ENCODE measurements at regions not wholly inside any gene's neighbourhood (a gene's known extent, or its start where the extent isn't known, plus 50 kb on each side); places are given as distances from the start of the nearest gene placed in this dataset.

DNA sequence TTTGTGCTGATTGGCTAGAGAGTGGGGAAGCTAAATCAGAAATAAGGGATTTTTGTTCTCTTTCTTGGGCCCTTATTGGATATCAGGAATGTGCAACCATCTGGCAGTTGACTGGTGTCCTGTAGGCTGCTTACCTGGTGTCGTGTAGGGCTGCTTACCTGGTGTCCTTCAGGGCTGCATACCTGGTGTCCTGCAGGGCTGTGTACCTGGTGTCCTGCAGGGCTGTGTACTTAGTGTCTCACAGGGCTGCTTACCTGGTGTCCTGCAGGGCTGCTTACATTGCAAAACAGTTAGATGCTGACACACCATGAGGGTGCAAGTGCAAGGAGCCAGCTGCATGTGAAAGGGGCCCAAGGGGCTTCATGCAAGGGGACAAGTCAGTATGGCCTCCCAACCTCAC is 249.3 kb downstream of the ICE1 start:
- intact Hi-C loops (cut with DNase I) = no loop called here
- ATAC-seq (no peak), FAIRE-seq (no peak)

DNA sequence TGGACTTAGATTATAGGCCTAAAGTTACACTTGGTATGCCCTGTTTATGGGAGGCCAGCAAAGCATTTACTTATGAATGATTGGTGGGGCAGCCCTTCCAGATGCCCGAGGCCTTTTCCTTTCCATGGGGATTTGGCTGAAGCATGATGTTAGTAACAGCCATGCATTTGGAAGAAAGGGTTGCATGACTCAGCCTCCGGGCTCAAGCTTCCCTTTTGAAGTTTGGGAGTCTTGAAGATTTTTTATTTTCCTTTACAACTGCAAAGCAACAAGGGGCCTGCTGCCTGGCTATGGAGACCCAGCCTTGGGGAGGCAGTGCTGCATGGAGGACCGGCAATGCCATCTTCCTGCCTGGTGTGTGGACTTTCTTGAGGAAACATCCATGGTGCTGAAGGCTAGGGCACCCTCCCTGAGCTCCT is 244.7 kb downstream of the ICE1 start:
- ATAC-seq = no peak
- TF ChIP-seq, protein P1, sequence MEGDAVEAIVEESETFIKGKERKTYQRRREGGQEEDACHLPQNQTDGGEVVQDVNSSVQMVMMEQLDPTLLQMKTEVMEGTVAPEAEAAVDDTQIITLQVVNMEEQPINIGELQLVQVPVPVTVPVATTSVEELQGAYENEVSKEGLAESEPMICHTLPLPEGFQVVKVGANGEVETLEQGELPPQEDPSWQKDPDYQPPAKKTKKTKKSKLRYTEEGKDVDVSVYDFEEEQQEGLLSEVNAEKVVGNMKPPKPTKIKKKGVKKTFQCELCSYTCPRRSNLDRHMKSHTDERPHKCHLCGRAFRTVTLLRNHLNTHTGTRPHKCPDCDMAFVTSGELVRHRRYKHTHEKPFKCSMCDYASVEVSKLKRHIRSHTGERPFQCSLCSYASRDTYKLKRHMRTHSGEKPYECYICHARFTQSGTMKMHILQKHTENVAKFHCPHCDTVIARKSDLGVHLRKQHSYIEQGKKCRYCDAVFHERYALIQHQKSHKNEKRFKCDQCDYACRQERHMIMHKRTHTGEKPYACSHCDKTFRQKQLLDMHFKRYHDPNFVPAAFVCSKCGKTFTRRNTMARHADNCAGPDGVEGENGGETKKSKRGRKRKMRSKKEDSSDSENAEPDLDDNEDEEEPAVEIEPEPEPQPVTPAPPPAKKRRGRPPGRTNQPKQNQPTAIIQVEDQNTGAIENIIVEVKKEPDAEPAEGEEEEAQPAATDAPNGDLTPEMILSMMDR (IDR thresholded peaks at IDR 0.05) = no peak
- no peaks in the 10 kb centered on the region for H3K4me1 ChIP-seq
- intact Hi-C loops (cut with DNase I) = no loop called here
- FAIRE-seq = no peak
- H3K36me3 ChIP-seq = no peaks in the 10 kb centered on the region
- no peak overlapping the region for H3K4me3 ChIP-seq
- peaks cover 0 to 5% (median 0%) of the 10 kb centered on the region in 4 donors for H3K27me3 ChIP-seq
- DNase-seq = no peak
- no peaks in the 10 kb centered on the region for H3K9me3 ChIP-seq
- H3K27ac ChIP-seq = no peak overlapping the region
- WGBS, 2 donors = 49 to 71% methylated on average over 3 of the region's 3 CpGs

More for the DNA sequence above, 249.3 kb downstream of the ICE1 start:
- Histone ChIP-seq H3K4me1 (no peaks in the 10 kb centered on the region), H3K9me3 (no peaks in the 10 kb centered on the region), H3K27ac (no peak overlapping the region), H3K4me3 (no peak overlapping the region), H3K27me3 (no peaks in the 10 kb centered on the region), H3K36me3 (no peaks in the 10 kb centered on the region)
- TF ChIP-seq, protein P1 (IDR thresholded peaks at IDR 0.05) = no peak
- no peak for DNase-seq
- WGBS, 2 donors = 26 to 35% methylated on average over 1 of the region's 1 CpG

DNA sequence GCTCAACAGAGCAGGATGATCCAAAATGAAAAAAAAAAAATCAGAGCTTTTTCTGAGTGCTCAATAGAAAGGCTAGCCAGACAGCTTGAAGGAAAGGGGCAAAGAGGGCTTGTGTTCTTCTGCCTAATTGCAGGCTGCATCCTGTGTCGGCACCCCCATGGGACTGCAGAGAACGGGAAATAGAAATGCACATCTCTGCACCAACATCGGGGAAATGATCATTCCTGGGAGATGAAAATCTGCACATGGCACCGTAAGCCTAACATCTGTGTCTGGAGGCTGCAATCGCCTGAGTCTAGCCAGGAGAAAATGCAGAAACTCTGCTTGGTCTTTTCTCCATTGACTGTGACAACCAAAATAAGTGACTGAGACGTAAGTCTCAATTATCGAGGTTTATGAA is 243.9 kb downstream of the ICE1 start:
- Histone ChIP-seq H3K36me3 (no peaks in the 10 kb centered on the region), H3K4me1 (no peaks in the 10 kb centered on the region), H3K27ac (no peak overlapping the region), H3K9me3 (no peaks in the 10 kb centered on the region), H3K27me3 (peaks cover 0 to 5% (median 0%) of the 10 kb centered on the region in 4 donors), H3K4me3 (no peak overlapping the region)
- 60 to 71% methylated on average over 7 of the region's 7 CpGs for WGBS, 2 donors
- intact Hi-C loops (cut with DNase I) = no loop called here
- TF ChIP-seq, protein P1 (IDR thresholded peaks at IDR 0.05) = no peak
- no peak for FAIRE-seq
- DNase-seq = no peak
- no peak for ATAC-seq

DNA sequence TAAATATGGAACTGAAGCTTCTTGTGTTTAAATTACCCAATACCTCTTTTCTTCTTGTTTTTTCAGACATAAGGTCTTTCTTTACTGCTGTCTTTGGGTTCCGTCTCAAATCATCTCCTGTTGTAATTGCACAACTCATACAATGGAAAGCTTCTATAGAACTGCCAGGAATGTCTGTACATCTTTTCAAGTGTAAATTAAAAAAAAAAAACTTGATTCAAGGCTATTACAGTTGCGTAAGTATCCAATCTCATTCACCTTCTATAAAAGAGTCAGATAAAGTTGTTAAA is 243.5 kb downstream of the ICE1 start:
- no peak for FAIRE-seq
- H3K27me3 ChIP-seq = peaks cover 0 to 5% (median 0%) of the 10 kb centered on the region in 4 donors
- TF ChIP-seq, protein P1 (IDR thresholded peaks at IDR 0.05) = no peak
- no peak for ATAC-seq
- 80 to 87% methylated on average over 2 of the region's 2 CpGs for WGBS, 2 donors
- no peak for DNase-seq
- no peaks in the 10 kb centered on the region for H3K9me3 ChIP-seq
- no peak overlapping the region for H3K4me3 ChIP-seq
- intact Hi-C loops (cut with DNase I) = no loop called here
- no peak overlapping the region for H3K27ac ChIP-seq
- no peaks in the 10 kb centered on the region for H3K4me1 ChIP-seq
- no peaks in the 10 kb centered on the region for H3K36me3 ChIP-seq

DNA sequence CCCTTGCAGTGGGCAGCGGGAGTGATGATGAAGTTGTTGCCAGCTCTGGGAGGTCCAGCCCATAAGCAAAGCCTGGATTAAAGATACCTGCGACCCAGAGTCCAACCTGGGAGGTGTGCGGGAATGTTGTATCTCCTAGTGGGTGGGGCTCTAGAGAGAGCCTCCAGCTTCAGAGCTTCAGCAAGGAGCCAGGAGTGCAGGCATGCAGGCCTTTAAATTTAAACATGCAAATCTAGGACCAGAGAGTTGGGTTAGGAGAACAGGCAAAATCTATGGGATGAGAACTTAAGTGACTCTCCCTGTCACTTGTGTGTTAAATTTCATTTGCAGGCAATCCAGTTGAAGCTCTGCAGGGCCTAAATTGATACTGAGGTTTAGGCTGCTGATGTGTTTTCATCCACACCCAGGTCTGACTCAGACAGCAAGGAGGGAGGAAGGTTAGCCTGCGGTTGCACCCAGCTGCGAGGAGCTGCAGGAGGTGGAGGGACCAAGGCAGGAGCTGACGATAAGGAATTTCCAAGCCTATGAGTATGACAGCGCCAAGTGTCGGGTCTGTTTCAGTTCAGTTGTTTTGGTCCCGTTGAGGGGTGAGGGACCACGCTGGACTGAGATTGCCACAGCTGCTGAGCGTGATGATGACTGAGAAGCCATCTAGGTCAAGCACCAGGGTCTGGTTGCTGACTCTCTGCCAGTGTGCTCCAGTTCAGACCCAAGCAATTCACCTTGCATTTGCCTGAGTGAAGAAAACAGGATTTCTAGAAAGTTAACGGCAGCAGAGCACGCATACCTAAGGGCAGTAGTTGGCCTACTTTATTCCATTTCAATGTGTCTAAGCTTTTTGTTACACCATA is 243.0 kb downstream of the ICE1 start:
- WGBS, 2 donors = 65 to 81% methylated on average over 13 of the region's 13 CpGs
- H3K36me3 ChIP-seq = no peaks in the 10 kb centered on the region
- DNase-seq = no peak
- ATAC-seq = no peak
- no peak for FAIRE-seq
- H3K4me1 ChIP-seq = no peaks in the 10 kb centered on the region
- no peak overlapping the region for H3K4me3 ChIP-seq
- TF ChIP-seq, protein P1 (IDR thresholded peaks at IDR 0.05) = no peak
- H3K27ac ChIP-seq = no peak overlapping the region
- intact Hi-C loops (cut with DNase I) = no loop called here
- H3K27me3 ChIP-seq = peaks cover 0 to 5% (median 0%) of the 10 kb centered on the region in 4 donors
- H3K9me3 ChIP-seq = no peaks in the 10 kb centered on the region
